GM12865 (cell line): ENCODE measurements at regions not wholly inside any gene's neighbourhood (a gene's known extent, or its start where the extent isn't known, plus 50 kb on each side); places are given as distances from the start of the nearest gene placed in this dataset.

Experiments used
- DNase-seq: peaks from one replicate; pipeline ENCODE4 v3.0.0; 2010; ENCODE audit warnings: low read depth
- H3K4me3 ChIP-seq: 2 replicates; pipeline ENCODE4 v1.5.1; 2011; ENCODE audit warnings: mild to moderate bottlenecking, low read depth, low read length, control low read depth
- CTCF ChIP-seq: IDR thresholded peaks from 2 replicates; pipeline ENCODE4 v1.5.1; 2011; ENCODE audit warnings: low read length, control low read depth, low read depth, inconsistent platforms; ENCODE audit not compliant: insufficient read depth; ENCODE audit errors: missing control alignments

GRCh38 chr7:42617806-42618457 lies 293.9 kb downstream of the C7orf25 start:
- no peak overlapping the region for H3K4me3 ChIP-seq
- no peak for TF ChIP-seq CTCF
- no peak for DNase-seq

GRCh38 chr7:42617071-42617765 lies 294.7 kb downstream of the C7orf25 start:
- no peak for TF ChIP-seq CTCF
- DNase-seq = no peak
- no peak overlapping the region for H3K4me3 ChIP-seq

GRCh38 chr7:42614636-42615035 lies 297.2 kb downstream of the C7orf25 start:
- no peak for TF ChIP-seq CTCF
- H3K4me3 ChIP-seq = no peak overlapping the region
- DNase-seq = no peak

- H3K4me3 ChIP-seq = no peak overlapping the region
- no peak for TF ChIP-seq CTCF
- DNase-seq = no peak
These were observed 299.9 kb downstream of the C7orf25 start for GRCh38 chr7:42611961-42612360.

- no peak for TF ChIP-seq CTCF
- H3K4me3 ChIP-seq = no peak overlapping the region
- DNase-seq = no peak
These were observed 300.5 kb downstream of the C7orf25 start for GRCh38 chr7:42611289-42611928.

GRCh38 chr7:42606193-42606905 lies 305.5 kb downstream of the C7orf25 start:
- DNase-seq = no peak
- no peak for TF ChIP-seq CTCF
- H3K4me3 ChIP-seq = no peak overlapping the region
